K562 (cell line): ENCODE measurements at regions not wholly inside any gene's neighbourhood (a gene's known extent, or its start where the extent isn't known, plus 50 kb on each side); places are given as distances from the start of the nearest gene placed in this dataset.

Experiments
- HDAC1 ChIP-seq, 2 experiments: fragments of 450-650 bp; IDR thresholded peaks; 2 replicates each; pipeline ENCODE4 v1.6.1; 2016 to 2017; ENCODE audit warnings: inconsistent platforms in 1 of 2, mild to moderate bottlenecking in 1 of 2, moderate library complexity in 1 of 2
- JUN ChIP-seq, 2 experiments: sonication (generic) in 1 of 2; formaldehyde crosslinking in 1 of 2; IDR thresholded peaks; 2 replicates each; pipeline versions ENCODE4 v1.6.1 to v1.8.0; 2012 to 2022; ENCODE audit warnings: borderline replicate concordance in 2 of 2, mild to moderate bottlenecking in 2 of 2, improper control_type of control experiment in 1 of 2, low read depth in 1 of 2, low read length in 1 of 2, missing genetic modification reagents in 1 of 2
- KDM2B ChIP-seq: fragments of 250-450 bp; sonication (Bioruptor Pico); IDR thresholded peaks from 2 replicates; pipeline ENCODE4 v1.8.0; 2021; ENCODE audit warnings: mild to moderate bottlenecking, moderate library complexity
- MEF2D ChIP-seq: conservative IDR thresholded peaks from 2 replicates; pipeline ENCODE4 v1.6.1; 2016; ENCODE audit warnings: low read depth, missing genetic modification characterization, missing compliant biosample characterization
- SIRT6 ChIP-seq: IDR thresholded peaks from one replicate; pipeline ENCODE4 v1.6.1; 2012; ENCODE audit warnings: low read depth, mild to moderate bottlenecking, control low read depth, inconsistent platforms, low read length, moderate library complexity
- TBP ChIP-seq: optimal IDR thresholded peaks from 2 replicates; pipeline ENCODE3; 2011; ENCODE audit warnings: low read depth, low read length, improper control_type of control experiment
- THAP7 ChIP-seq: fragments of 250-450 bp; sonication (Bioruptor Pico); IDR thresholded peaks from 2 replicates; pipeline ENCODE4 v1.5.0; 2021
- ZNF274 ChIP-seq: IDR thresholded peaks from 2 replicates; pipeline ENCODE4 v1.6.1; 2011; ENCODE audit warnings: low read depth, mild to moderate bottlenecking, low read length, moderate library complexity, borderline replicate concordance
- ZNF282 ChIP-seq: sonication (generic); formaldehyde crosslinking; IDR thresholded peaks from 2 replicates; pipeline ENCODE4 v1.8.1; 2023; ENCODE audit warnings: missing genetic modification reagents
- ZNF384 ChIP-seq: IDR thresholded peaks from 2 replicates; pipeline ENCODE4 v1.6.1; 2012; ENCODE audit warnings: low read depth, low read length, improper control_type of control experiment
- TF ChIP-seq, protein P1 (sequence below): fragments of 200-800 bp; sonication (Bioruptor generic); IDR thresholded peaks from 2 replicates; pipeline ENCODE4 v1.6.1; 2017; ENCODE audit warnings: missing genetic modification characterization, missing compliant biosample characterization

DNA sequence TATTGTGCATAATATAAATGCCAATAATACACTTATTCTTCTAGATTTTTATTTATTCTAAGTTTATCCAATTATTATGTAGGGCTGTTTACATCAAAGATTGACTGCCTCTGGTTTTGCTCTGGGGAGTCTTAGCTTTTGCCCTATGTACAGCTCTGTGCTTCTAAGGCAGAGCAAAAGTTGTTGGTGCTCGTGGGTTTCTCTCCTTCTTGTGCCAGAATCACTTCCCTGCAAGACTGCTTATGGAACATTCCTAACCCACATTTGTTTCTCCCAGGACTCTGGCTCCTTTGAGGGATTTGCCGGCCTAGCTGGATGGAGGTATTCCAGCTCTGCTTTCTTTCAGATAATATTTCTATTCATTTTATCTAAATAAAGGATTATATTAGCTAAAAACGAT is 849.1 kb downstream of the USP25 start:
- TF ChIP-seq TBP (no peak), THAP7 (CRISPR knock-in tag) (no peak), SIRT6 (no peak), KDM2B (CRISPR knock-in tag) (no peak), ZNF282 (CRISPR knock-in tag) (no peak), ZNF274 (no peak), ZNF384 (no peak), HDAC1 (IDR thresholded peaks at IDR 0.05) (no peak), MEF2D (no peak), JUN (IDR thresholded peaks at IDR 0.05; ENCODE audit: borderline replicate concordance, low read depth, low read length) (no peak), JUN (CRISPR knock-in tag; IDR thresholded peaks at IDR 0.05; ENCODE audit: borderline replicate concordance) (no peak)
- TF ChIP-seq, protein P1, sequence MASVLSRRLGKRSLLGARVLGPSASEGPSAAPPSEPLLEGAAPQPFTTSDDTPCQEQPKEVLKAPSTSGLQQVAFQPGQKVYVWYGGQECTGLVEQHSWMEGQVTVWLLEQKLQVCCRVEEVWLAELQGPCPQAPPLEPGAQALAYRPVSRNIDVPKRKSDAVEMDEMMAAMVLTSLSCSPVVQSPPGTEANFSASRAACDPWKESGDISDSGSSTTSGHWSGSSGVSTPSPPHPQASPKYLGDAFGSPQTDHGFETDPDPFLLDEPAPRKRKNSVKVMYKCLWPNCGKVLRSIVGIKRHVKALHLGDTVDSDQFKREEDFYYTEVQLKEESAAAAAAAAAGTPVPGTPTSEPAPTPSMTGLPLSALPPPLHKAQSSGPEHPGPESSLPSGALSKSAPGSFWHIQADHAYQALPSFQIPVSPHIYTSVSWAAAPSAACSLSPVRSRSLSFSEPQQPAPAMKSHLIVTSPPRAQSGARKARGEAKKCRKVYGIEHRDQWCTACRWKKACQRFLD, result no peak
